Frontal cortex (tissue), 3 donors: ENCODE measurements at regions not wholly inside any gene's neighbourhood (a gene's known extent, or its start where the extent isn't known, plus 50 kb on each side); places are given as distances from the start of the nearest gene placed in this dataset.
A peak's percentile ranks its signal among the peaks of the same experiment; 100 is the strongest.

ENCODE experiments used
- DNase-seq, 2 donors: peaks; one replicate each; pipeline ENCODE4 v3.0.0; 2012; ENCODE audit warnings: low spot score in 2 of 2
- FAIRE-seq: peaks from 2 replicates; lab custom pipeline; 2012; peaks lifted over from hg19 to GRCh38; lab: Jason Lieb, UNC
- donor health status: control.
- donor health status: control.
- donor health status: control.

DNA sequence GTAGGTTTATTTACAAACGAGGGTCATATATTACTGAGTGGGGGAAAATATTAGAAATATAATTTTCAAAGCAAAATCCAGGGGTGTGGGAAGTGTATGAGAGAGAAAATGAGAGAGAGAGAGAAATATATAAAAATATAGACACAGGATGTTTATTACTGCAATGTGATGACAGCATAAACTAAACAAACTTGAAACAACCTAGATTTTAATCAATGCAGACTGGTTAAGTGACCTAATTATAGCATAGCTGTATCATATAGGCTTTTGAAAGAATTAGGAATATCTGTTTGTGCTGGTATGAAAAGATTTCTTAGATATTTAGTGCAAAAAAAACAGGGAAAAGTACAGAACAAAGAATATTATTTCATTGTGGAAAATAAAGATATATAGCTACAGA, 280.5 kb downstream of the ACTL7B start:
- FAIRE-seq (no peak), DNase-seq (no peak)

GRCh38 chr9:108569624-108570023, 286.2 kb downstream of the ACTL7B start:
- no peak for DNase-seq
- FAIRE-seq: no peak

- no peak for DNase-seq
- FAIRE-seq: no peak
Measured at GRCh38 chr9:108568093-108568492, 287.7 kb downstream of the ACTL7B start.

DNA sequence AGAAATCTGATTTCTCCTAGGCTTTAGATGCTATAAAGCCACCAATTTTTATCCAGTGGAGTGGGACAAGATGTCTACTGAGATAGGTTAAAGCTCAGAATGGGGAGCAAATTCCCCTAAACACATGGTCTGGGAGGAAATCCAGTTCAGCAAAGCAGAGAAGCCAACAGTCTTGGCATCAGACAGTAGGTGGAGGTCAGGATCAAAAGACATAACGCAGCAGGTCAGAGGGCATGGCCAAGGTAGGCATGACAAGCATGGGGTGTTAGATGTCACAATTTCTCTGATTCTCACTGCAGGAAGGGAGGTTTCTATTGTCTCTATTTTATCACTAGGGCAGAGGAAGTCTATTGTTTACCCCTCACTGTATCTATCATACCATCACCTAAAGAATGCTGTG, 288.2 kb downstream of the ACTL7B start:
- DNase-seq (no peak), FAIRE-seq (no peak)

- peak; percentile 19 to 62 for DNase-seq
- FAIRE-seq: peak; percentile 71
Measured at GRCh38 chr9:108565651-108566378, 290.0 kb downstream of the ACTL7B start.

- no peak for DNase-seq
- no peak for FAIRE-seq
Measured at GRCh38 chr9:108562176-108562575, 293.6 kb downstream of the ACTL7B start.

DNA sequence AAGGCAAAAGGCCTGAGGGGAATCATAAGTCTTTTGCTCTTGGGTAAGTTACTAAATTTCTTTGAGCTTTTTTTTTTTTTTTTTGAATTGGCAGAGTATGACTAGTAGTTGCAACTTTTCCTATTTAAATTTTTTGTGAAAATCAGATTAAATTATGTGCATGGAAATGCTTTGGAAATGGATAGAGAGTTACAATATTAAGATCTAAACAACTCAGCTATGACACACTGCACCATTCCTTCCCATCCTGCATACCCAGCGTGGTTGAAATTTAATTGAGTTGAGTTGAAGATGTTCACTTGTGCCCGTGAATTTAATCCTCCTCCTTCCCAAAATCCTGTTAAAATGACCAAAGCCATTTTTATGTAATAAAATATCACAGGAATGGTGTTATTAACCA, 296.4 kb downstream of the ACTL7B start:
- DNase-seq (no peak), FAIRE-seq (no peak)

DNA sequence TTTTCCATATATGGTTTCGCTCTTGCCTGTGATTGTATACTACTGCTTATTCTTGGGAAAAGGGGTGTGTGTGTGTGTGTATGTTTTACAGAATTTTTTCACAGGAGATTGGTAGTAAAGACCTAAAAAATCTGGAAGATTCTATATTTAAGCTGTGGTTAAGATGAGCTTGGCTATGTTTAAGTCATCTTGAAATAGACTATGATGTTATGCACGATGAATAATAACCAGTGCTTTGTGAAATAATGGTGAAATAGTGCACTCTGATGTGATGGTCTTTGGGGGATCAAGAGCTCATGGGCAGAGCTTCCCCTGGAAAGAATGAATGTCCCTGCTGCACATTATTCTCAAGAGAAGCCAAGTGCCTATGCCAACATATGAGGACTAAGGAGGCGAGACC, 301.0 kb downstream of the ACTL7B start:
- FAIRE-seq: no peak
- no peak for DNase-seq

GRCh38 chr9:108553111-108553635, 302.6 kb downstream of the ACTL7B start:
- FAIRE-seq: no peak

DNA sequence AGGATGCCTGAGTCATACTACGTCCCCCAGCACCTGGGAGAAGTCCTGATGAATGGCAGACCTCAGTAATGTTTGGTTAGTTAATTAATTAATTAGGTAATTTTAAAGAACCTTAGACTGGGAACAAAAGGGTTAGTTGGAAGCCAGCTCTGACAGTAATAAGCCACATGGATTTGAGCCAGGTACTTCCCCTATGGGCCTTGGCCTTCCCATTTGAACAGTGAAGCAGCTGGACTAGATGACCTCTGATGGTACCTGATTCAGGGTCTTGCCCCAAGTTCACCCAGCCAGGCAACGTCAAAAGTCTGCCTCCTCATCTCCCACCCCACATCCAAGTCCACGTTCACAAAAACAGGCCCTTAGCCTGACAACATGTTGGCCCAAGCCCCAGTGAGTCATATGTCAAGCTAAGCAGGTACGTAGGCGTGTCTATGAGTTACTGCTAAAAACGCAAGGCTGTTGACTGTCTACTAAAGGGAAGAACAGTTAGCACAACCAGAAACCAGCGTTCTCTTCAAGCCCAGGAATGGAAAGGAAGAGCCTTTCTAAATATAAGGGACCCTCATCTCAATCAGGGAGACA, 303.2 kb downstream of the ACTL7B start:
- DNase-seq (no peak), FAIRE-seq (no peak)

More at GRCh38 chr9:108553111-108553635, 302.6 kb downstream of the ACTL7B start:
- no peak for DNase-seq

GRCh38 chr9:108551030-108551841, 304.6 kb downstream of the ACTL7B start:
- no peak for FAIRE-seq
- DNase-seq: no peak

DNA sequence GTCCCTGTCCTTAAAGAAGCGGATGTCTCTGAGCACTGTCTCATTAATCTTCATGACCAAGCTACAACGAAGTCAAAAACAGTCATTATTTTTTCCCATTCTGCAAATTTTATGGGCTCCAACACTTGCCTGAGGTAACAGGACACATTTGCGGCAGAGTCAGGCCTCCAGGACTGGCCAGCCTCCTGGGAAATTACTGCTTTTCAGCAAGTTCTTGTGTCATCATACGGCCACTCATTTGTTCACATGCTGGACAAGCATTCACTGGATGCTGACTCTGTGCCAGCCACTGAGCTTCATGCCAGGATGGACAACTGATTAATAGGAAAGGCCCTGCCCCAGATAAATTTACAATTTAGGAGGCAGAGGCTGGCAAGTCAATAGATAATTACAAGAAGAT, 305.7 kb downstream of the ACTL7B start:
- DNase-seq (no peak), FAIRE-seq (no peak)

- DNase-seq: no peak
- no peak for FAIRE-seq
Measured at GRCh38 chr9:108549184-108549583, 306.6 kb downstream of the ACTL7B start.

GRCh38 chr9:108547411-108548135, 308.2 kb downstream of the ACTL7B start:
- DNase-seq (no peak), FAIRE-seq (no peak)

- no peak for FAIRE-seq
- DNase-seq: no peak
Measured at GRCh38 chr9:108546215-108546614, 309.6 kb downstream of the ACTL7B start.

- DNase-seq (no peak), FAIRE-seq (no peak)
Measured at GRCh38 chr9:108545436-108545835, 310.4 kb downstream of the ACTL7B start.

GRCh38 chr9:108544866-108545265, 310.9 kb downstream of the ACTL7B start:
- FAIRE-seq (no peak), DNase-seq (no peak)

- FAIRE-seq (no peak), DNase-seq (no peak)
Measured at GRCh38 chr9:108543251-108543778, 312.5 kb downstream of the ACTL7B start.

DNA sequence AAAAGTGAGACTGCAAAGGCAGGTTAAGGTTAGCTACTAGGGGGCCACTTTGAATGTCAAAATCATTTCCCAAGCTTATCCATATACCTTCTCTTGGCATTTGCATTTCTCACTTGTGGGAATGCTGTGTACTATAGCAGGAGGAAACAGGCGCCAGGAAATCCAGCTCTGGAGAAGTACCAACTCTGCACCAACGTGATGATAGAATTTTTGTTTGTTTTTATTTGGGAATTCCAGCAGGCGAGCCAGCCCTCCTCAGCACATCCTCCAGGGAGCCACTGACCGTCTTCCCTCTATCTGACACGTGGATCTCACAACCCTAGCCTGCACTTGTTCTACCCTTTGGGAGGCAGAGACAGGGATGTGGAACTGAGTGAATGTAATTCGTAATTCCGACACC, 318.0 kb downstream of the ACTL7B start:
- no peak for FAIRE-seq
- no peak for DNase-seq
